HG02571 (cell line): ENCODE measurements at regions not wholly inside any gene's neighbourhood (a gene's known extent, or its start where the extent isn't known, plus 50 kb on each side); places are given as distances from the start of the nearest gene placed in this dataset.
"Not testable (repeated sequence)": the region's sequence is repeated elsewhere in the genome, so short reads cannot be mapped to it uniquely, and the experiment has no call there.

Experiments used
- ATAC-seq: cut with Tn5 transposase; IDR thresholded peaks from one replicate; pipeline ENCODE4 v1.9.1; 2021; ENCODE audit warnings: mild to moderate bottlenecking, moderate library complexity; ENCODE audit not compliant: unreplicated experiment

- no peak for ATAC-seq
These were observed 244.9 kb downstream of the SEMA3D start for GRCh38 chr7:84941936-84942335.

- no peak for ATAC-seq
These were observed 245.6 kb downstream of the SEMA3D start for GRCh38 chr7:84941291-84941690.

- no peak for ATAC-seq
These were observed 247.0 kb downstream of the SEMA3D start for GRCh38 chr7:84939888-84940287.

- ATAC-seq: no peak
These were observed 247.4 kb downstream of the SEMA3D start for GRCh38 chr7:84939442-84939841.

GRCh38 chr7:84924353-84924752, 262.5 kb downstream of the SEMA3D start:
- no peak for ATAC-seq

- no peak for ATAC-seq
These were observed 263.5 kb downstream of the SEMA3D start for GRCh38 chr7:84923348-84923747.

GRCh38 chr7:84921154-84921553, 265.7 kb downstream of the SEMA3D start:
- no peak for ATAC-seq

- ATAC-seq: not testable (repeated sequence)
These were observed 269.9 kb downstream of the SEMA3D start for GRCh38 chr7:84916973-84917372.

- no peak for ATAC-seq
These were observed 270.7 kb downstream of the SEMA3D start for GRCh38 chr7:84916161-84916560.

GRCh38 chr7:84914598-84914997, 272.3 kb downstream of the SEMA3D start:
- no peak for ATAC-seq

- no peak for ATAC-seq
These were observed 273.1 kb downstream of the SEMA3D start for GRCh38 chr7:84913731-84914130.

- no peak for ATAC-seq
These were observed 273.7 kb downstream of the SEMA3D start for GRCh38 chr7:84912993-84913635.

GRCh38 chr7:84912537-84912936, 274.3 kb downstream of the SEMA3D start:
- ATAC-seq: no peak

GRCh38 chr7:84912018-84912417, 274.8 kb downstream of the SEMA3D start:
- ATAC-seq: no peak

GRCh38 chr7:84911077-84911476, 275.8 kb downstream of the SEMA3D start:
- ATAC-seq: no peak

- ATAC-seq: not testable (repeated sequence)
These were observed 276.5 kb downstream of the SEMA3D start for GRCh38 chr7:84910322-84910721.

GRCh38 chr7:84908196-84908793, 278.6 kb downstream of the SEMA3D start:
- ATAC-seq: no peak

- no peak for ATAC-seq
These were observed 280.0 kb downstream of the SEMA3D start for GRCh38 chr7:84906889-84907288.

GRCh38 chr7:84904561-84904960, 282.3 kb downstream of the SEMA3D start:
- ATAC-seq: no peak

GRCh38 chr7:84901366-84901765, 285.5 kb downstream of the SEMA3D start:
- ATAC-seq: no peak

GRCh38 chr7:84900215-84900614, 286.6 kb downstream of the SEMA3D start:
- no peak for ATAC-seq

- ATAC-seq: no peak
These were observed 291.3 kb downstream of the SEMA3D start for GRCh38 chr7:84895563-84895962.

GRCh38 chr7:84883570-84883969, 303.3 kb downstream of the SEMA3D start:
- ATAC-seq: not testable (repeated sequence)
